ENCODE measurements at regions not wholly inside any gene's neighbourhood (a gene's known extent, or its start where the extent isn't known, plus 50 kb on each side); places are given as distances from the start of the nearest gene placed in this dataset.

DNA sequence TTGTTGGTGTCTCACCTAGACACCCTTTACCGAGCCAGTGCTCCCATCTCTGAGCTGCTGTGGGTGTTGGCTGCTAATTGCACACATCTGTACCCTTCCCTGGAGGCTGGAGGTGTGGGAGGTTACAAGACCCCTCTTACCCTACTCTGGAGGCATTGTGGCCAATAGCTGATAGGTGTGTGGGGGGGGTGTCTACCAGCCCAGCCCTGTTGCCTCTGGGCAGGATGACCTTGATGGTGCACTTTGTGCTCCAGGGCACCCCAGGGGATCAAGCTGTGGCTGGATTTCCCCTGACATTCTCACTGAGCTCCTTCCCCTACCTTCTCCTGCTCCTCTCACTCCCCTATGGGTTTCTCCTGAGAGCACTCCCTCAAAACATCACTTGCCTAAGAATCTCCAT, 104.7 kb upstream of the ADPGK start:
- Histone ChIP-seq H3K27ac (no peak overlapping the region), H3K27me3 (peaks cover 0 to 1% (median 0%) of the 10 kb centered on the region in 9 donors), H3K36me3 (no peaks in the 10 kb centered on the region), H3K9me3 (peaks cover 0 to 4% (median 0%) of the 10 kb centered on the region in 12 donors), H3K4me1 (peaks cover 0 to 5% (median 0%) of the 10 kb centered on the region in 12 donors), H3K4me3 (no peak overlapping the region)
- ATAC-seq: no peak
- 68 to 88% (median 80%) methylated on average over 1 of the region's 1 CpG for WGBS, 4 donors
- no peak for DNase-seq
- TF ChIP-seq POLR2A (IDR thresholded peaks at IDR 0.05): no peak
- TF ChIP-seq, protein P1, sequence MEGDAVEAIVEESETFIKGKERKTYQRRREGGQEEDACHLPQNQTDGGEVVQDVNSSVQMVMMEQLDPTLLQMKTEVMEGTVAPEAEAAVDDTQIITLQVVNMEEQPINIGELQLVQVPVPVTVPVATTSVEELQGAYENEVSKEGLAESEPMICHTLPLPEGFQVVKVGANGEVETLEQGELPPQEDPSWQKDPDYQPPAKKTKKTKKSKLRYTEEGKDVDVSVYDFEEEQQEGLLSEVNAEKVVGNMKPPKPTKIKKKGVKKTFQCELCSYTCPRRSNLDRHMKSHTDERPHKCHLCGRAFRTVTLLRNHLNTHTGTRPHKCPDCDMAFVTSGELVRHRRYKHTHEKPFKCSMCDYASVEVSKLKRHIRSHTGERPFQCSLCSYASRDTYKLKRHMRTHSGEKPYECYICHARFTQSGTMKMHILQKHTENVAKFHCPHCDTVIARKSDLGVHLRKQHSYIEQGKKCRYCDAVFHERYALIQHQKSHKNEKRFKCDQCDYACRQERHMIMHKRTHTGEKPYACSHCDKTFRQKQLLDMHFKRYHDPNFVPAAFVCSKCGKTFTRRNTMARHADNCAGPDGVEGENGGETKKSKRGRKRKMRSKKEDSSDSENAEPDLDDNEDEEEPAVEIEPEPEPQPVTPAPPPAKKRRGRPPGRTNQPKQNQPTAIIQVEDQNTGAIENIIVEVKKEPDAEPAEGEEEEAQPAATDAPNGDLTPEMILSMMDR (IDR thresholded peaks at IDR 0.05): no peak
- intact Hi-C loops (cut with DNase I): no loop called here

DNA sequence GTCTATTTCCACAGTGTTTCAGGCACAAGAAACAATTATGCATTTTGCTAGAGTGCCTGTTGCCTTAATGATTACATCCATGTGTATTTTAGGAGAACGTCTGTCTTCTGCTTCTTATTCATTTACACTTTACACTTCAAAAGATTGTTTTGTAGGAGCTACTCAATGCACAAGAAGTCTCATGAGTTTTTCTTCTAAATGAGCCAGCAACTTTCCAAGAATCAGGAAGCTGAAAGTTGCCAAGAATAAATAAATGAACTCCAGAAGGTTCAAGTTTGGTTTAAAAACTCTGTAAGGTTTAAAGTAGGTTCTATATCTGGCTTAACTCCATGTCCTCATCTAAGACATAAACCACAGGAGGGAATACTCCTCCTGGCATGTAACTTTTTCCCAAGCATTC, 103.8 kb upstream of the ADPGK start:
- no peak overlapping the region for H3K4me3 ChIP-seq
- H3K9me3 ChIP-seq: peaks cover 0 to 12% (median 3%) of the 10 kb centered on the region in 12 donors
- H3K4me1 ChIP-seq: peaks cover 0 to 5% (median 0%) of the 10 kb centered on the region in 12 donors
- ATAC-seq: no peak
- 47 to 59% (median 56%) methylated on average over 1 of the region's 1 CpG for WGBS, 4 donors
- H3K27me3 ChIP-seq: no peaks in the 10 kb centered on the region
- intact Hi-C loops (cut with DNase I): no loop called here
- TF ChIP-seq, protein P1 (IDR thresholded peaks at IDR 0.05): no peak
- no peak for TF ChIP-seq POLR2A (IDR thresholded peaks at IDR 0.05)
- no peak overlapping the region for H3K27ac ChIP-seq
- H3K36me3 ChIP-seq: no peaks in the 10 kb centered on the region
- DNase-seq: no peak

- 95 to 96% (median 95%) methylated on average over 7 of the region's 7 CpGs for WGBS, 4 donors
- intact Hi-C loops (cut with DNase I): no loop called here
- no peak for TF ChIP-seq POLR2A (IDR thresholded peaks at IDR 0.05)
- TF ChIP-seq, protein P1 (IDR thresholded peaks at IDR 0.05): no peak
- no peak for DNase-seq
- Histone ChIP-seq H3K27ac (no peak overlapping the region), H3K9me3 (peaks cover 0 to 20% (median 10%) of the 10 kb centered on the region in 12 donors), H3K27me3 (peaks cover 0 to 3% (median 0%) of the 10 kb centered on the region in 9 donors), H3K4me1 (no peaks in the 10 kb centered on the region), H3K36me3 (no peaks in the 10 kb centered on the region), H3K4me3 (no peak overlapping the region)
- no peak for ATAC-seq
These were observed 100.8 kb upstream of the ADPGK start for GRCh38 chr15:72884311-72884710.

GRCh38 chr15:72873379-72874233, 90.0 kb upstream of the ADPGK start:
- intact Hi-C loops (cut with DNase I): no loop called here

More at GRCh38 chr15:72873379-72874233, 90.0 kb upstream of the ADPGK start:
- WGBS, 4 donors: 54 to 62% (median 56%) methylated on average over 12 of the region's 12 CpGs
- ATAC-seq: no peak
- Histone ChIP-seq H3K4me1 (peaks cover 0 to 15% (median 0%) of the 10 kb centered on the region in 12 donors), H3K36me3 (no peaks in the 10 kb centered on the region), H3K27ac (no peak overlapping the region), H3K27me3 (no peaks in the 10 kb centered on the region), H3K4me3 (no peak overlapping the region), H3K9me3 (peaks cover 0 to 3% (median 0%) of the 10 kb centered on the region in 12 donors)
- DNase-seq: no peak
- TF ChIP-seq, protein P1 (IDR thresholded peaks at IDR 0.05): no peak
- no peak for TF ChIP-seq POLR2A (IDR thresholded peaks at IDR 0.05)
